Loucy (cell line): ENCODE measurements at regions not wholly inside any gene's neighbourhood (a gene's known extent, or its start where the extent isn't known, plus 50 kb on each side); places are given as distances from the start of the nearest gene placed in this dataset.

ENCODE experiments used
- EZH2phosphoT487 ChIP-seq: fragments of 200-600 bp; IDR thresholded peaks from 2 replicates; pipeline ENCODE4 v1.6.1; 2018; ENCODE audit warnings: antibody characterized with exemption, mild to moderate bottlenecking, moderate library complexity, borderline replicate concordance
- TF ChIP-seq, protein P1 (sequence below): fragments of 200-600 bp; sonication (generic); conservative IDR thresholded peaks from 2 replicates; pipeline ENCODE4 v1.5.1; 2014; ENCODE audit warnings: mild to moderate bottlenecking, antibody characterized with exemption, low read length

DNA sequence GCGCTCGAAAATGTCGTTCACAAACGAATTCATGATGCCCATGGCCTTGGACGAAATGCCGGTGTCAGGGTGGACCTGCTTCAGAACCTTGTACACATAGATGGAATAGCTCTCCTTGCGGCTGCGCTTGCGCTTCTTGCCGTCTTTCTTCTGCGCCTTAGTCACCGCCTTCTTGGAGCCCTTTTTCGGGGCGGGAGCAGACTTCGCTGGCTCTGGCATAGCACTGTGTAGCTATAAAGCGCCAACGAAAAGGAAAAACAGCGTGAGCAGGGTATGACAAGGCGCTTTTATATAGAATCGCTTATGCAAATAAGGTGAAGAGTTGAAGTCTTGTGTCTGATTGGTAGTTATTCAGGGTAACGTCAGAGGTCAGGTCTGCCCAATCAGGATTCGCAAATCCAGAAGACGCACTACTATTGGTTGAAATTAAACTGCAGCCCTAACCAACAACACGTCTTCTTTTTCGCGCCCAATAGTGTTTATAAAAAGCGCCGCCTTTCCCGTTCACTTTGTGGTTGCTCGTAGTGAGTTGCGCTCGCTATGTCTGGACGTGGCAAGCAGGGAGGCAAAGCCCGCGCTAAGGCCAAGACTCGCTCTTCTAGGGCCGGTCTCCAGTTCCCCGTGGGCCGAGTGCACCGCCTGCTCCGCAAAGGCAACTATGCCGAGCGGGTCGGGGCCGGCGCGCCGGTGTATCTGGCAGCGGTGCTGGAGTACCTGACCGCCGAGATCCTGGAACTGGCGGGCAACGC, 114.8 kb upstream of the PRSS16 start:
- TF ChIP-seq, protein P1, sequence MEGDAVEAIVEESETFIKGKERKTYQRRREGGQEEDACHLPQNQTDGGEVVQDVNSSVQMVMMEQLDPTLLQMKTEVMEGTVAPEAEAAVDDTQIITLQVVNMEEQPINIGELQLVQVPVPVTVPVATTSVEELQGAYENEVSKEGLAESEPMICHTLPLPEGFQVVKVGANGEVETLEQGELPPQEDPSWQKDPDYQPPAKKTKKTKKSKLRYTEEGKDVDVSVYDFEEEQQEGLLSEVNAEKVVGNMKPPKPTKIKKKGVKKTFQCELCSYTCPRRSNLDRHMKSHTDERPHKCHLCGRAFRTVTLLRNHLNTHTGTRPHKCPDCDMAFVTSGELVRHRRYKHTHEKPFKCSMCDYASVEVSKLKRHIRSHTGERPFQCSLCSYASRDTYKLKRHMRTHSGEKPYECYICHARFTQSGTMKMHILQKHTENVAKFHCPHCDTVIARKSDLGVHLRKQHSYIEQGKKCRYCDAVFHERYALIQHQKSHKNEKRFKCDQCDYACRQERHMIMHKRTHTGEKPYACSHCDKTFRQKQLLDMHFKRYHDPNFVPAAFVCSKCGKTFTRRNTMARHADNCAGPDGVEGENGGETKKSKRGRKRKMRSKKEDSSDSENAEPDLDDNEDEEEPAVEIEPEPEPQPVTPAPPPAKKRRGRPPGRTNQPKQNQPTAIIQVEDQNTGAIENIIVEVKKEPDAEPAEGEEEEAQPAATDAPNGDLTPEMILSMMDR, result no peak
- TF ChIP-seq EZH2phosphoT487, result no peak
